Hematopoietic multipotent progenitor cell treated with erythropoietin and hydrocortisone succinate and interleukin-3 and kit ligand, for 15 days (in vitro differentiated cells): ENCODE measurements at regions not wholly inside any gene's neighbourhood (a gene's known extent, or its start where the extent isn't known, plus 50 kb on each side); places are given as distances from the start of the nearest gene placed in this dataset.

Experiments
- DNase-seq: peaks from one replicate; pipeline ENCODE4 v3.0.0-alpha.2; 2015; ENCODE audit warnings: low spot score

GRCh38 chr22:49586873-49587272, 240.8 kb downstream of the BRD1 start:
- DNase-seq = no peak

GRCh38 chr22:49586244-49586748, 241.4 kb downstream of the BRD1 start:
- DNase-seq = peak; percentile 2

GRCh38 chr22:49585461-49586243, 242.0 kb downstream of the BRD1 start:
- DNase-seq = no peak

GRCh38 chr22:49583886-49584505, 243.7 kb downstream of the BRD1 start:
- no peak for DNase-seq

GRCh38 chr22:49583341-49583740, 244.3 kb downstream of the BRD1 start:
- no peak for DNase-seq

GRCh38 chr22:49582678-49583077, 245.0 kb downstream of the BRD1 start:
- DNase-seq = no peak

- DNase-seq = no peak
These were observed 245.5 kb downstream of the BRD1 start for GRCh38 chr22:49582181-49582580.

- DNase-seq = no peak
These were observed 247.6 kb downstream of the BRD1 start for GRCh38 chr22:49580024-49580423.

GRCh38 chr22:49577168-49578060, 250.3 kb downstream of the BRD1 start:
- DNase-seq = no peak

- no peak for DNase-seq
These were observed 251.2 kb downstream of the BRD1 start for GRCh38 chr22:49576241-49577141.

- no peak for DNase-seq
These were observed 252.0 kb downstream of the BRD1 start for GRCh38 chr22:49575703-49576081.

GRCh38 chr22:49574881-49575702, 252.6 kb downstream of the BRD1 start:
- no peak for DNase-seq

- DNase-seq = no peak
These were observed 253.3 kb downstream of the BRD1 start for GRCh38 chr22:49574205-49574880.

- DNase-seq = no peak
These were observed 254.4 kb downstream of the BRD1 start for GRCh38 chr22:49573109-49573765.

GRCh38 chr22:49571326-49571725, 256.3 kb downstream of the BRD1 start:
- DNase-seq = no peak

- no peak for DNase-seq
These were observed 257.4 kb downstream of the BRD1 start for GRCh38 chr22:49570032-49570848.

GRCh38 chr22:49569286-49570031, 258.2 kb downstream of the BRD1 start:
- DNase-seq = no peak

GRCh38 chr22:49568751-49569285, 258.9 kb downstream of the BRD1 start:
- no peak for DNase-seq
